ENCODE measurements at regions not wholly inside any gene's neighbourhood (a gene's known extent, or its start where the extent isn't known, plus 50 kb on each side); places are given as distances from the start of the nearest gene placed in this dataset.

GRCh38 chr6:40689185-40689584, 102.0 kb upstream of the LRFN2 start:
- no peaks in the 10 kb centered on the region for H3K27me3 ChIP-seq (ENCODE audit: control insufficient read depth in 1 of 2, insufficient read depth in 2 of 2, low read length in 2 of 2)
- no peak overlapping the region for H3K27ac ChIP-seq (ENCODE audit: low read depth, low read length)
- H3K4me3 ChIP-seq (ENCODE audit: low read depth in 1 of 2, low read length in 2 of 2) = no peak overlapping the region
- H3K9ac ChIP-seq (ENCODE audit: low read depth in 1 of 2, low read length in 2 of 2) = no peak overlapping the region
- no peaks in the 10 kb centered on the region for H3K36me3 ChIP-seq (ENCODE audit: control insufficient read depth in 1 of 2, insufficient read depth in 2 of 2, low read length in 2 of 2)
- H3K4me1 ChIP-seq (ENCODE audit: control insufficient read depth in 1 of 2, insufficient read depth in 2 of 2, low read length in 2 of 2) = no peaks in the 10 kb centered on the region
- H3K9me3 ChIP-seq (ENCODE audit: control insufficient read depth in 1 of 2, low read length in 2 of 2) = peaks cover 0 to 3% of the 10 kb centered on the region in 2 donors

- Histone ChIP-seq H3K4me1 (ENCODE audit: control insufficient read depth in 1 of 2, insufficient read depth in 2 of 2, low read length in 2 of 2) (no peaks in the 10 kb centered on the region), H3K36me3 (ENCODE audit: control insufficient read depth in 1 of 2, insufficient read depth in 2 of 2, low read length in 2 of 2) (no peaks in the 10 kb centered on the region), H3K9ac (ENCODE audit: low read depth in 1 of 2, low read length in 2 of 2) (no peak overlapping the region), H3K4me3 (ENCODE audit: low read depth in 1 of 2, low read length in 2 of 2) (no peak overlapping the region), H3K27ac (ENCODE audit: low read depth, low read length) (no peak overlapping the region), H3K27me3 (ENCODE audit: control insufficient read depth in 1 of 2, insufficient read depth in 2 of 2, low read length in 2 of 2) (no peaks in the 10 kb centered on the region), H3K9me3 (ENCODE audit: control insufficient read depth in 1 of 2, low read length in 2 of 2) (peaks cover 0 to 3% of the 10 kb centered on the region in 2 donors)
Observed at GRCh38 chr6:40688214-40688761, 101.1 kb upstream of the LRFN2 start.

GRCh38 chr6:40685862-40686261, 98.7 kb upstream of the LRFN2 start:
- H3K9ac ChIP-seq (ENCODE audit: low read depth in 1 of 2, low read length in 2 of 2) = no peak overlapping the region
- no peak overlapping the region for H3K4me3 ChIP-seq (ENCODE audit: low read depth in 1 of 2, low read length in 2 of 2)
- H3K27me3 ChIP-seq (ENCODE audit: control insufficient read depth in 1 of 2, insufficient read depth in 2 of 2, low read length in 2 of 2) = no peaks in the 10 kb centered on the region
- H3K27ac ChIP-seq (ENCODE audit: low read depth, low read length) = no peak overlapping the region
- H3K9me3 ChIP-seq (ENCODE audit: control insufficient read depth in 1 of 2, low read length in 2 of 2) = peaks cover 0 to 3% of the 10 kb centered on the region in 2 donors
- no peaks in the 10 kb centered on the region for H3K4me1 ChIP-seq (ENCODE audit: control insufficient read depth in 1 of 2, insufficient read depth in 2 of 2, low read length in 2 of 2)
- no peaks in the 10 kb centered on the region for H3K36me3 ChIP-seq (ENCODE audit: control insufficient read depth in 1 of 2, insufficient read depth in 2 of 2, low read length in 2 of 2)

GRCh38 chr6:40681622-40682021, 94.5 kb upstream of the LRFN2 start:
- Histone ChIP-seq H3K4me3 (ENCODE audit: low read depth in 1 of 2, low read length in 2 of 2) (no peak overlapping the region), H3K36me3 (ENCODE audit: control insufficient read depth in 1 of 2, insufficient read depth in 2 of 2, low read length in 2 of 2) (no peaks in the 10 kb centered on the region), H3K9ac (ENCODE audit: low read depth in 1 of 2, low read length in 2 of 2) (no peak overlapping the region), H3K4me1 (ENCODE audit: control insufficient read depth in 1 of 2, insufficient read depth in 2 of 2, low read length in 2 of 2) (no peaks in the 10 kb centered on the region), H3K27ac (ENCODE audit: low read depth, low read length) (no peak overlapping the region), H3K9me3 (ENCODE audit: control insufficient read depth in 1 of 2, low read length in 2 of 2) (peaks cover 0 to 3% of the 10 kb centered on the region in 2 donors), H3K27me3 (ENCODE audit: control insufficient read depth in 1 of 2, insufficient read depth in 2 of 2, low read length in 2 of 2) (peaks cover 0 to 3% of the 10 kb centered on the region in 2 donors)

- Histone ChIP-seq H3K27me3 (ENCODE audit: control insufficient read depth in 1 of 2, insufficient read depth in 2 of 2, low read length in 2 of 2) (peaks cover 0 to 3% of the 10 kb centered on the region in 2 donors), H3K36me3 (ENCODE audit: control insufficient read depth in 1 of 2, insufficient read depth in 2 of 2, low read length in 2 of 2) (no peaks in the 10 kb centered on the region), H3K9me3 (ENCODE audit: control insufficient read depth in 1 of 2, low read length in 2 of 2) (no peaks in the 10 kb centered on the region), H3K4me3 (ENCODE audit: low read depth in 1 of 2, low read length in 2 of 2) (no peak overlapping the region), H3K4me1 (ENCODE audit: control insufficient read depth in 1 of 2, insufficient read depth in 2 of 2, low read length in 2 of 2) (no peaks in the 10 kb centered on the region), H3K27ac (ENCODE audit: low read depth, low read length) (no peak overlapping the region), H3K9ac (ENCODE audit: low read depth in 1 of 2, low read length in 2 of 2) (no peak overlapping the region)
Observed at GRCh38 chr6:40678941-40679340, 91.8 kb upstream of the LRFN2 start.

- H3K27me3 ChIP-seq (ENCODE audit: control insufficient read depth in 1 of 2, insufficient read depth in 2 of 2, low read length in 2 of 2) = no peaks in the 10 kb centered on the region
- no peaks in the 10 kb centered on the region for H3K9me3 ChIP-seq (ENCODE audit: control insufficient read depth in 1 of 2, low read length in 2 of 2)
- H3K27ac ChIP-seq (ENCODE audit: low read depth, low read length) = no peak overlapping the region
- H3K9ac ChIP-seq (ENCODE audit: low read depth in 1 of 2, low read length in 2 of 2) = no peak overlapping the region
- H3K4me3 ChIP-seq (ENCODE audit: low read depth in 1 of 2, low read length in 2 of 2) = no peak overlapping the region
- no peaks in the 10 kb centered on the region for H3K36me3 ChIP-seq (ENCODE audit: control insufficient read depth in 1 of 2, insufficient read depth in 2 of 2, low read length in 2 of 2)
- H3K4me1 ChIP-seq (ENCODE audit: control insufficient read depth in 1 of 2, insufficient read depth in 2 of 2, low read length in 2 of 2) = no peaks in the 10 kb centered on the region
Observed at GRCh38 chr6:40674170-40674569, 87.0 kb upstream of the LRFN2 start.

GRCh38 chr6:40672087-40672486, 84.9 kb upstream of the LRFN2 start:
- Histone ChIP-seq H3K9ac (ENCODE audit: low read depth in 1 of 2, low read length in 2 of 2) (no peak overlapping the region), H3K27ac (ENCODE audit: low read depth, low read length) (no peak overlapping the region), H3K36me3 (ENCODE audit: control insufficient read depth in 1 of 2, insufficient read depth in 2 of 2, low read length in 2 of 2) (no peaks in the 10 kb centered on the region), H3K9me3 (ENCODE audit: control insufficient read depth in 1 of 2, low read length in 2 of 2) (no peaks in the 10 kb centered on the region), H3K4me1 (ENCODE audit: control insufficient read depth in 1 of 2, insufficient read depth in 2 of 2, low read length in 2 of 2) (no peaks in the 10 kb centered on the region), H3K4me3 (ENCODE audit: low read depth in 1 of 2, low read length in 2 of 2) (no peak overlapping the region), H3K27me3 (ENCODE audit: control insufficient read depth in 1 of 2, insufficient read depth in 2 of 2, low read length in 2 of 2) (no peaks in the 10 kb centered on the region)

- H3K4me3 ChIP-seq (ENCODE audit: low read depth in 1 of 2, low read length in 2 of 2) = no peak overlapping the region
- H3K27ac ChIP-seq (ENCODE audit: low read depth, low read length) = no peak overlapping the region
- H3K27me3 ChIP-seq (ENCODE audit: control insufficient read depth in 1 of 2, insufficient read depth in 2 of 2, low read length in 2 of 2) = no peaks in the 10 kb centered on the region
- H3K36me3 ChIP-seq (ENCODE audit: control insufficient read depth in 1 of 2, insufficient read depth in 2 of 2, low read length in 2 of 2) = no peaks in the 10 kb centered on the region
- no peak overlapping the region for H3K9ac ChIP-seq (ENCODE audit: low read depth in 1 of 2, low read length in 2 of 2)
- H3K9me3 ChIP-seq (ENCODE audit: control insufficient read depth in 1 of 2, low read length in 2 of 2) = no peaks in the 10 kb centered on the region
- no peaks in the 10 kb centered on the region for H3K4me1 ChIP-seq (ENCODE audit: control insufficient read depth in 1 of 2, insufficient read depth in 2 of 2, low read length in 2 of 2)
Observed at GRCh38 chr6:40671694-40672050, 84.5 kb upstream of the LRFN2 start.

GRCh38 chr6:40671001-40671693, 84.0 kb upstream of the LRFN2 start:
- Histone ChIP-seq H3K4me3 (ENCODE audit: low read depth in 1 of 2, low read length in 2 of 2) (no peak overlapping the region), H3K36me3 (ENCODE audit: control insufficient read depth in 1 of 2, insufficient read depth in 2 of 2, low read length in 2 of 2) (no peaks in the 10 kb centered on the region), H3K9me3 (ENCODE audit: control insufficient read depth in 1 of 2, low read length in 2 of 2) (no peaks in the 10 kb centered on the region), H3K4me1 (ENCODE audit: control insufficient read depth in 1 of 2, insufficient read depth in 2 of 2, low read length in 2 of 2) (no peaks in the 10 kb centered on the region), H3K9ac (ENCODE audit: low read depth in 1 of 2, low read length in 2 of 2) (no peak overlapping the region), H3K27ac (ENCODE audit: low read depth, low read length) (no peak overlapping the region), H3K27me3 (ENCODE audit: control insufficient read depth in 1 of 2, insufficient read depth in 2 of 2, low read length in 2 of 2) (no peaks in the 10 kb centered on the region)

- peaks cover 13% of the 10 kb centered on the region in 2 donors for H3K9me3 ChIP-seq (ENCODE audit: control insufficient read depth in 1 of 2, low read length in 2 of 2)
- no peak overlapping the region for H3K4me3 ChIP-seq (ENCODE audit: low read depth in 1 of 2, low read length in 2 of 2)
- H3K27me3 ChIP-seq (ENCODE audit: control insufficient read depth in 1 of 2, insufficient read depth in 2 of 2, low read length in 2 of 2) = no peaks in the 10 kb centered on the region
- H3K4me1 ChIP-seq (ENCODE audit: control insufficient read depth in 1 of 2, insufficient read depth in 2 of 2, low read length in 2 of 2) = no peaks in the 10 kb centered on the region
- no peak overlapping the region for H3K27ac ChIP-seq (ENCODE audit: low read depth, low read length)
- no peak overlapping the region for H3K9ac ChIP-seq (ENCODE audit: low read depth in 1 of 2, low read length in 2 of 2)
- no peaks in the 10 kb centered on the region for H3K36me3 ChIP-seq (ENCODE audit: control insufficient read depth in 1 of 2, insufficient read depth in 2 of 2, low read length in 2 of 2)
Observed at GRCh38 chr6:40669343-40669742, 82.2 kb upstream of the LRFN2 start.

Measured in duodenal mucosa (tissue), 2 donors.